Activated T-cell treated with anti-CD3 and anti-CD28 coated beads for 48 hours (primary cell): ENCODE measurements at regions not wholly inside any gene's neighbourhood (a gene's known extent, or its start where the extent isn't known, plus 50 kb on each side); places are given as distances from the start of the nearest gene placed in this dataset.
"Not testable (repeated sequence)": the region's sequence is repeated elsewhere in the genome, so short reads cannot be mapped to it uniquely, and the experiment has no call there.

Experiments used
- DNase-seq: peaks from one replicate; pipeline ENCODE4 v3.0.0-alpha.2; 2020; ENCODE audit warnings: low read depth

- no peak for DNase-seq
Observed at GRCh38 chr7:12004581-12004980, 172.6 kb upstream of the THSD7A start.

- no peak for DNase-seq
Observed at GRCh38 chr7:12007576-12007975, 175.6 kb upstream of the THSD7A start.

- no peak for DNase-seq
Observed at GRCh38 chr7:12013983-12014382, 182.0 kb upstream of the THSD7A start.

GRCh38 chr7:12016439-12016838 is 184.4 kb upstream of the THSD7A start:
- DNase-seq: no peak

GRCh38 chr7:12017046-12017445 is 185.0 kb upstream of the THSD7A start:
- no peak for DNase-seq

- DNase-seq: not testable (repeated sequence)
Observed at GRCh38 chr7:12022011-12022410, 189.1 kb upstream of the TMEM106B start.

GRCh38 chr7:12025246-12025645 is 185.8 kb upstream of the TMEM106B start:
- DNase-seq: no peak

- no peak for DNase-seq
Observed at GRCh38 chr7:12028508-12028907, 182.6 kb upstream of the TMEM106B start.

GRCh38 chr7:12030116-12030515 is 181.0 kb upstream of the TMEM106B start:
- no peak for DNase-seq

- no peak for DNase-seq
Observed at GRCh38 chr7:12031186-12031585, 179.9 kb upstream of the TMEM106B start.

GRCh38 chr7:12031638-12032037 is 179.5 kb upstream of the TMEM106B start:
- no peak for DNase-seq

GRCh38 chr7:12032146-12032545 is 178.9 kb upstream of the TMEM106B start:
- DNase-seq: no peak

- DNase-seq: not testable (repeated sequence)
Observed at GRCh38 chr7:12043457-12043856, 167.6 kb upstream of the TMEM106B start.

GRCh38 chr7:12052211-12052610 is 158.9 kb upstream of the TMEM106B start:
- no peak for DNase-seq

- DNase-seq: no peak
Observed at GRCh38 chr7:12053561-12053960, 157.5 kb upstream of the TMEM106B start.

- no peak for DNase-seq
Observed at GRCh38 chr7:12054830-12055229, 156.3 kb upstream of the TMEM106B start.

GRCh38 chr7:12056381-12056780 is 154.7 kb upstream of the TMEM106B start:
- no peak for DNase-seq

- no peak for DNase-seq
Observed at GRCh38 chr7:12056977-12057376, 154.1 kb upstream of the TMEM106B start.

GRCh38 chr7:12062062-12062461 is 149.0 kb upstream of the TMEM106B start:
- DNase-seq: no peak

- no peak for DNase-seq
Observed at GRCh38 chr7:12064586-12065127, 146.4 kb upstream of the TMEM106B start.

- no peak for DNase-seq
Observed at GRCh38 chr7:12066004-12066403, 145.1 kb upstream of the TMEM106B start.

GRCh38 chr7:12066521-12066920 is 144.6 kb upstream of the TMEM106B start:
- no peak for DNase-seq

- peak; percentile 25 for DNase-seq
Observed at GRCh38 chr7:12067156-12067831, 143.8 kb upstream of the TMEM106B start.

- DNase-seq: no peak
Observed at GRCh38 chr7:12069757-12070156, 141.3 kb upstream of the TMEM106B start.
